ENCODE measurements at regions not wholly inside any gene's neighbourhood (a gene's known extent, or its start where the extent isn't known, plus 50 kb on each side); places are given as distances from the start of the nearest gene placed in this dataset.

DNA sequence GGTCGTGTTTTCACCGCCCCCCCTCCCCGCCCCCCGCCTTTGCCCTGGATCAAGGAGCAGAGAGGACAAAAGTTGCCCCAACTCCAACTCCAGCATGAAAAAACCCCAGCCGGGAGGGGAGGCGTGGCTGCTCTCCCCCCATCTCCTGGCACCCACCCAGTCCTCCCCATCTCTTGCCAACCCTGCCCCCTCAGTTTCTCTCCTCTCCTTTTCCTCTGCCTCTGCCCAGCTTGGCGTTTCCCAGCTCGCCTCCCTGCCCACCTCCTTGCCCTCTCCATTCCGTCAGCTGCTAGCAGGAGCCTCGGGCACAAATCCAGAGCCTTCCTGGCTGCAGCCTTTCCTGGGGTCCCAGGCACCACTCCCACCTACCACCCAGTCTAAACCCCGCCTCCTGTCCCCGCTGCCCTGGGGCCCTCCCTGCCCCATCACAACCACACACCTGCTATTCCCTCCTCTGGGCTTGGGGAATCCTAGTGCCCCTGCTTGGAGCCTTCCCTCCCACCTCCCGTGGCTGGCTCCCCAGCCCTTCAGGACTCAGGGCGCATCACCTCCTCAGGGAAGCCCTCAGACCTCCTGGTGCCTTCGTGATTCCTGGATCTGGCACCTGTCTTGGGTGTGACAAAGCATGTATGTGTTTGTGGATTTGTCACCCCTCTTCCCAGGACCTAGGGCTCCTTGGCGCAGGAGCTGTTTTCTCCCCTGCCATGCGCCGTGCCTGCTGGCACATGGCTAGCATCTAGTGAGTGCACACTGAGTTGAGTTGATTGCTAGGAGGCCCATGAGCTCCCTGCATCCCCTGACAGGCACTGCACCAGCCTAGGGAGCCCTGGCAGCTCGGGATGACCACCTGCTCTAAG, 209.1 kb downstream of the TFCP2L1 start:
- 37 to 38% (median 38%) methylated on average over 19 of the region's 19 CpGs for WGBS, 3 donors
- Histone ChIP-seq H3K4me1 (ENCODE audit: insufficient read depth) (no peaks in the 10 kb centered on the region), H3K27ac (peak overlapping the region; percentile 8 to 29), H3K9me3 (no peaks in the 10 kb centered on the region), H3K36me3 (no peaks in the 10 kb centered on the region), H3K27me3 (no peaks in the 10 kb centered on the region), H3K4me3 (no peak overlapping the region)
- peak; percentile 55 to 81 (median 79) for DNase-seq
- TF ChIP-seq POLR2A (IDR thresholded peaks at IDR 0.05), result no peak
- TF ChIP-seq EP300 (IDR thresholded peaks at IDR 0.05), result no peak
- TF ChIP-seq, protein P1, sequence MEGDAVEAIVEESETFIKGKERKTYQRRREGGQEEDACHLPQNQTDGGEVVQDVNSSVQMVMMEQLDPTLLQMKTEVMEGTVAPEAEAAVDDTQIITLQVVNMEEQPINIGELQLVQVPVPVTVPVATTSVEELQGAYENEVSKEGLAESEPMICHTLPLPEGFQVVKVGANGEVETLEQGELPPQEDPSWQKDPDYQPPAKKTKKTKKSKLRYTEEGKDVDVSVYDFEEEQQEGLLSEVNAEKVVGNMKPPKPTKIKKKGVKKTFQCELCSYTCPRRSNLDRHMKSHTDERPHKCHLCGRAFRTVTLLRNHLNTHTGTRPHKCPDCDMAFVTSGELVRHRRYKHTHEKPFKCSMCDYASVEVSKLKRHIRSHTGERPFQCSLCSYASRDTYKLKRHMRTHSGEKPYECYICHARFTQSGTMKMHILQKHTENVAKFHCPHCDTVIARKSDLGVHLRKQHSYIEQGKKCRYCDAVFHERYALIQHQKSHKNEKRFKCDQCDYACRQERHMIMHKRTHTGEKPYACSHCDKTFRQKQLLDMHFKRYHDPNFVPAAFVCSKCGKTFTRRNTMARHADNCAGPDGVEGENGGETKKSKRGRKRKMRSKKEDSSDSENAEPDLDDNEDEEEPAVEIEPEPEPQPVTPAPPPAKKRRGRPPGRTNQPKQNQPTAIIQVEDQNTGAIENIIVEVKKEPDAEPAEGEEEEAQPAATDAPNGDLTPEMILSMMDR (IDR thresholded peaks at IDR 0.05), result no peak
- intact Hi-C loops (cut with DNase I), result loop anchor here in 2 of 4 donors (10.0 kb wide), 1 partner anchor 731 kb away; the partner anchor contains the start of gene INHBB (in 2 of the 2)

DNA sequence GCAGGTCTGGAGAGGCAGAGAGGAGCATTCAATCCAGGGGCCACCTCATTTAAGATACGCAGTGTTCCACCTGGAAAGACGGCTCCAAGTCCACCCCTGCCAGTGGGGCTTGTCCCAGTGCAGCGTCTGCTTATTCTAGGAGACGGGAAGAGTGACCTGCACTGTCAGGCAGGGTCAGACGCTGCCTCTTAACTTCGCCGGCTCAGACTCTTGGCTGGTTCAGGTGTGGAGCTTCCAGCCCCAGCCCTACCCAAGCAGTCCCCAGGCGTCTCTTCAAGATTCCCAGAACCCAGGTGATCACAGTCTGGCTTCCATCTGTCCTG, 208.5 kb downstream of the TFCP2L1 start:
- Histone ChIP-seq H3K4me3 (no peak overlapping the region), H3K27me3 (no peaks in the 10 kb centered on the region), H3K36me3 (no peaks in the 10 kb centered on the region), H3K4me1 (ENCODE audit: insufficient read depth) (no peaks in the 10 kb centered on the region), H3K27ac (no peak overlapping the region), H3K9me3 (no peaks in the 10 kb centered on the region)
- intact Hi-C loops (cut with DNase I), result loop anchor here in 2 of 4 donors (10.0 kb wide), 1 partner anchor 732 kb away; the partner anchor contains the start of gene INHBB (in 2 of the 2)
- 73 to 82% (median 74%) methylated on average over 8 of the region's 8 CpGs for WGBS, 3 donors
- no peak for TF ChIP-seq EP300 (IDR thresholded peaks at IDR 0.05)
- no peak for TF ChIP-seq POLR2A (IDR thresholded peaks at IDR 0.05)
- TF ChIP-seq, protein P1 (IDR thresholded peaks at IDR 0.05), result no peak
- DNase-seq, result no peak

DNA sequence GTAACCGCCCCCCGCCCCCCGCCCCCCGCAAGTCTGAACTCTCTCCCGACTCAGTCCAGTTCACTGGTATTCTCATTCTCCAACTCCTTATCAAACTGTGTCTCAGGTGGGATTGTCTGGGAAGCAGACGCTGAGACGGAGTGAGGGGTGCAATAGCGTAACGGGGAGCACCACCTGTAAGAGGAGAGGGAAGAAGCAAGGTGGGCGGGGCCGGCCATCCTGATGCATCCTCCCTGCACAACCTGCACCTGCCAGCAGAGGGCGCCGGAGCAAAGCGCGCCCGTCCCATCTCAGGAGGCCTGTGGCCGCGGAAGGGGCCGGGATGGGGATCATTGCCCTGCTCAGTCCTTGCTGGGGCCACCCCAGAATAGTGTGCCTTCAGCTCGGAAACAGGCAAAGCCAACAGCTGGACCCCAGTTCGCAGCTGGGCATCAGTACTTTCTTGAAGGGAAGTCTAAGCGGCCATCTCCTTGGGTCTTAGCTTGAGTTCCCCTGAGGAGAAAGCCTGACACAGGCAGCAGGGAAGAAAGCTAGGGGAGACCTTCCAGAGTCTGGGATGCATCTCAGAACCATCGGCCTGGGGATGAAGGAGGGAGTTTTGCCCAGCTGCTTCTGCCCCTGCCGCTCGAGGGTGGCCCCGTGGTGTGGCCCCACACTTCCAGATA, 208.0 kb downstream of the TFCP2L1 start:
- H3K9me3 ChIP-seq, result no peaks in the 10 kb centered on the region
- WGBS, 3 donors, result 69 to 72% (median 70%) methylated on average over 26 of the region's 26 CpGs
- no peak overlapping the region for H3K4me3 ChIP-seq
- no peaks in the 10 kb centered on the region for H3K4me1 ChIP-seq (ENCODE audit: insufficient read depth)
- DNase-seq, result peak in 3 of 5 donors; percentile 45 to 73 (median 49)
- H3K36me3 ChIP-seq, result no peaks in the 10 kb centered on the region
- H3K27me3 ChIP-seq, result no peaks in the 10 kb centered on the region
- H3K27ac ChIP-seq, result no peak overlapping the region
- intact Hi-C loops (cut with DNase I), result loop anchor here in 2 of 4 donors (10.0 kb wide), 1 partner anchor 732 kb away; the partner anchor contains the start of gene INHBB (in 2 of the 2)
- no peak for TF ChIP-seq EP300 (IDR thresholded peaks at IDR 0.05)
- TF ChIP-seq POLR2A (IDR thresholded peaks at IDR 0.05), result no peak
- TF ChIP-seq, protein P1 (IDR thresholded peaks at IDR 0.05), result peak in 2 of 3 donors; percentile 17 to 22

DNA sequence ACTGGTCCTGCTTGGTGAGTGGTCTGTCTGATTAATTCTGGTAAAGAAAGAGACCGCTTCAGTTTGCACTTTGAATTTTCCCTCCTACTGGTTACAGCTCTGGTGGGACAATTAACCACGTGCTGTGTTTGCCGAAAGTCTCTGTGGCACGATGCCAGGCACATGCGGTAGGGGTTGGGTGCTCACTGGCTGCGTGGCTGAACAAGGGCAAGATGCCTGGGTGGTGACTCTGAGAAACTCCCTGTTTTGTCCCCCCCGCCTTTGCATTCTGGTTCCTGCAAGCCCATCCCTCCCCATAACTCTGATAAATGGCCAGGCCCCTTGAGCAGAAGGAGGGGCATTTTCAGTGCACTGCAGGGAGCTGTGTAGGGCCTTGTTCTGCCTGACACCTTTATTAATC, 206.1 kb downstream of the TFCP2L1 start:
- TF ChIP-seq, protein P1 (IDR thresholded peaks at IDR 0.05), result no peak
- TF ChIP-seq EP300 (IDR thresholded peaks at IDR 0.05) (no peak), POLR2A (IDR thresholded peaks at IDR 0.05) (no peak)
- intact Hi-C loops (cut with DNase I), result loop anchor here in 2 of 4 donors (2.0 to 10.0 kb wide), 2 partner anchors 384 to 734 kb away; partner anchors contain the start of gene INHBB (in 2 of the 2)

More for the DNA sequence above, 206.1 kb downstream of the TFCP2L1 start:
- no peak overlapping the region for H3K27ac ChIP-seq
- H3K36me3 ChIP-seq, result no peaks in the 10 kb centered on the region
- no peaks in the 10 kb centered on the region for H3K27me3 ChIP-seq
- no peaks in the 10 kb centered on the region for H3K4me1 ChIP-seq (ENCODE audit: insufficient read depth)
- no peak overlapping the region for H3K4me3 ChIP-seq
- DNase-seq, result no peak
- 74 to 79% (median 74%) methylated on average over 7 of the region's 7 CpGs for WGBS, 3 donors
- H3K9me3 ChIP-seq, result no peaks in the 10 kb centered on the region

Measured in ovary (tissue), 7 donors.